HCT116 (cell line): ENCODE measurements at regions not wholly inside any gene's neighbourhood (a gene's known extent, or its start where the extent isn't known, plus 50 kb on each side); places are given as distances from the start of the nearest gene placed in this dataset.

ENCODE experiments used
- ATAC-seq: fragments of 200-7000 bp; cut with Tn5 transposase; 2 replicates; pipeline ENCODE4 v1.9.1; 2020; ENCODE audit warnings: mild to moderate bottlenecking, moderate library complexity
- BruUV-seq: library from RNA; stranded (reverse); fragments of 400-500 nt; replicated peaks from 2 replicates; lab custom pipeline; 2021; lab: Mats Ljungman, UMichigan
- CTCF ChIA-PET: fragments of 300-600 bp; sonication (Branson Sonifier 250); formaldehyde crosslinking; loops from one replicate; lab custom pipeline; 2021; ENCODE audit warnings: antibody characterized with exemption; lab: Charles Lee
- POLR2A ChIA-PET: fragments of 300-600, 350-600 bp; sonication (Branson Sonifier 250); formaldehyde crosslinking; loops from one replicate; lab custom pipeline; 2021; ENCODE audit warnings: antibody characterized with exemption; lab: Charles Lee
- RAD21 ChIA-PET, 2 experiments: fragments of 300-600 bp; sonication (Branson Sonifier 250); formaldehyde crosslinking; loops; one replicate each; lab custom pipeline; 2023; ENCODE audit warnings: low total read pairs in 2 of 2; ENCODE audit not compliant: uncharacterized antibody in 2 of 2, unreplicated experiment in 2 of 2, low non-redundant PET in 1 of 2; lab: Charles Lee
- DNase-seq: peaks from one replicate; pipeline ENCODE4 v3.0.0-alpha.2; 2010; ENCODE audit warnings: low read depth, low spot score
- H2AFZ ChIP-seq: fragments of 200-600 bp; shearing (Covaris generic), sonication (generic); 2 replicates; pipeline ENCODE4 v1.6.1; 2017; ENCODE audit warnings: low read depth, mixed run types, mixed read lengths, antibody characterized with exemption, low read length; ENCODE audit not compliant: poor library complexity, severe bottlenecking
- H3K27ac ChIP-seq: 2 replicates; pipeline ENCODE4 v1.5.1; 2012; ENCODE audit warnings: low read depth, low read length
- H3K27me3 ChIP-seq: fragments of 200-600 bp; sonication (generic); 2 replicates; pipeline ENCODE4 v1.6.1; 2016; ENCODE audit warnings: mixed run types, low read length, mixed read lengths; ENCODE audit not compliant: insufficient read depth
- H3K36me3 ChIP-seq, 2 experiments: fragments of 200-500 bp in 1 of 2; fragments of 200-600 bp in 1 of 2; sonication (Bioruptor generic) in 1 of 2; sonication (generic) in 1 of 2; 2 replicates each; pipeline versions ENCODE4 v1.5.1 to v1.6.1; 2014 to 2016; ENCODE audit warnings: low read length in 2 of 2, inconsistent platforms in 1 of 2, mixed read lengths in 1 of 2, mixed run types in 1 of 2; ENCODE audit not compliant: insufficient read depth in 2 of 2, control insufficient read depth in 1 of 2
- H3K4me1 ChIP-seq, 2 experiments: fragments of 200-600 bp in 1 of 2; sonication (generic) in 1 of 2; 2 replicates each; pipeline versions ENCODE4 v1.5.1 to v1.6.1; 2012 to 2017; ENCODE audit warnings: low read length in 2 of 2, inconsistent platforms in 1 of 2, mild to moderate bottlenecking in 1 of 2, mixed read lengths in 1 of 2, mixed run types in 1 of 2, moderate library complexity in 1 of 2; ENCODE audit not compliant: insufficient read depth in 2 of 2, control insufficient read depth in 1 of 2
- H3K4me2 ChIP-seq: fragments of 200-600 bp; sonication (generic); 2 replicates; pipeline ENCODE4 v1.6.1; 2017; ENCODE audit warnings: mixed run types, low read length, mixed read lengths
- H3K4me3 ChIP-seq, 2 experiments: fragments of 200-600 bp in 1 of 2; sonication (generic) in 1 of 2; replicated peaks in 1 of 2; 2 replicates each; pipeline ENCODE4 v1.5.1; 2011 to 2016; ENCODE audit warnings: low read length in 2 of 2, control low read depth in 1 of 2, low read depth in 1 of 2, mild to moderate bottlenecking in 1 of 2, mixed read lengths in 1 of 2, mixed run types in 1 of 2
- H3K79me2 ChIP-seq: fragments of 200-600 bp; sonication (generic); 2 replicates; pipeline ENCODE4 v1.6.1; 2017; ENCODE audit warnings: mild to moderate bottlenecking, mixed run types, low read length, moderate library complexity, mixed read lengths; ENCODE audit not compliant: insufficient read depth
- H3K9ac ChIP-seq: fragments of 200-600 bp; sonication (generic); 2 replicates; pipeline ENCODE4 v1.6.1; 2016; ENCODE audit warnings: low read length, mixed read lengths
- H3K9me2 ChIP-seq: fragments of 200-600 bp; sonication (generic), shearing (Covaris generic); 2 replicates; pipeline ENCODE4 v1.6.1; 2017; ENCODE audit warnings: mixed run types, mild to moderate bottlenecking, moderate library complexity; ENCODE audit not compliant: insufficient read depth
- H3K9me3 ChIP-seq, 2 experiments: fragments of 200-500 bp in 1 of 2; fragments of 200-600 bp in 1 of 2; sonication (Bioruptor generic) in 1 of 2; sonication (generic) in 1 of 2; 2 replicates each; pipeline ENCODE4 v1.6.1; 2014 to 2017; ENCODE audit warnings: low read length in 2 of 2, mixed read lengths in 2 of 2, inconsistent platforms in 1 of 2, low read depth in 1 of 2, mild to moderate bottlenecking in 1 of 2, mixed run types in 1 of 2, moderate library complexity in 1 of 2; ENCODE audit not compliant: control insufficient read depth in 1 of 2, insufficient read depth in 1 of 2
- H4K20me1 ChIP-seq: fragments of 200-600 bp; sonication (generic), shearing (Covaris generic); 2 replicates; pipeline ENCODE4 v1.6.1; 2017; ENCODE audit warnings: mixed run types, mild to moderate bottlenecking, moderate library complexity; ENCODE audit not compliant: insufficient read depth
- CBX3 ChIP-seq: IDR thresholded peaks from 2 replicates; pipeline ENCODE4 v1.6.1; 2012; ENCODE audit warnings: low read depth
- CEBPB ChIP-seq: IDR thresholded peaks from 2 replicates; pipeline ENCODE4 v1.6.1; 2012; ENCODE audit warnings: low read depth
- ELF1 ChIP-seq: IDR thresholded peaks from 2 replicates; pipeline ENCODE4 v1.6.1; 2012; ENCODE audit warnings: low read depth, borderline replicate concordance
- EZH2 ChIP-seq: fragments of 200-600 bp; sonication (generic); IDR thresholded peaks from 2 replicates; pipeline ENCODE4 v1.6.1; 2017; ENCODE audit warnings: antibody characterized with exemption, mixed run types
- FOSL1 ChIP-seq: IDR thresholded peaks from 2 replicates; pipeline ENCODE4 v1.6.1; 2012; ENCODE audit warnings: low read depth
- JUND ChIP-seq: IDR thresholded peaks from 2 replicates; pipeline ENCODE4 v1.6.1; 2012
- POLR2AphosphoS5 ChIP-seq: IDR thresholded peaks from 2 replicates; pipeline ENCODE4 v1.6.1; 2011; ENCODE audit warnings: mild to moderate bottlenecking, low read depth, low read length, moderate library complexity
- SIN3A ChIP-seq: IDR thresholded peaks from 2 replicates; pipeline ENCODE4 v1.6.1; 2012; ENCODE audit warnings: low read depth
- TCF7L2 ChIP-seq: IDR thresholded peaks from 2 replicates; pipeline ENCODE4 v1.7.0; 2011; ENCODE audit warnings: borderline replicate concordance, inconsistent platforms; ENCODE audit not compliant: insufficient read depth, insufficient read length; ENCODE audit errors: extremely low read depth
- ZFX ChIP-seq: fragments of 450-650 bp; IDR thresholded peaks from 2 replicates; pipeline ENCODE4 v1.6.1; 2017
- ZNF274 ChIP-seq: fragments of 200-500 bp; sonication (Bioruptor generic); IDR thresholded peaks from 2 replicates; pipeline ENCODE4 v1.6.1; 2014; ENCODE audit warnings: mild to moderate bottlenecking, low read depth, low read length, inconsistent platforms
- intact Hi-C: fragments of 100-400 bp; cut with micrococcal nuclease; formaldehyde crosslinking; loops from 2 replicates; pipeline ENCODE4 v1.10.0; 2022
- TF ChIP-seq, protein P1 (sequence below): IDR thresholded peaks from 2 replicates; pipeline ENCODE4 v1.6.1; 2012; ENCODE audit warnings: low read depth

GRCh38 chr14:61211476-61212255, 69.5 kb downstream of the TMEM30B start:
- ATAC-seq (no peak), DNase-seq (no peak)
- Histone ChIP-seq H3K27me3 (no peaks in the 10 kb centered on the region), H3K36me3 (no peaks in the 10 kb centered on the region), H2AFZ (no peak overlapping the region), H3K27ac (no peak overlapping the region), H3K9me2 (no peaks in the 10 kb centered on the region), H3K4me1 (no peaks in the 10 kb centered on the region), H3K9ac (no peak overlapping the region), H3K4me3 (no peak overlapping the region), H3K9me3 (no peaks in the 10 kb centered on the region), H3K79me2 (no peaks in the 10 kb centered on the region), H4K20me1 (no peaks in the 10 kb centered on the region), H3K4me2 (no peak overlapping the region)
- CTCF ChIA-PET = no interaction called here
- intact Hi-C loops = no loop called here
- TF ChIP-seq ZFX (no peak), FOSL1 (no peak)
- POLR2A ChIA-PET = no interaction called here
- RAD21 ChIA-PET = no interaction called here
- BruUV-seq = no TSS peak

- no peaks in the 10 kb centered on the region for H3K79me2 ChIP-seq
- ChIA-PET CTCF (no interaction called here), POLR2A (no interaction called here), RAD21 (no interaction called here)
- no peaks in the 10 kb centered on the region for H3K27me3 ChIP-seq
- no peaks in the 10 kb centered on the region for H3K9me3 ChIP-seq
- H3K9ac ChIP-seq = no peak overlapping the region
- H3K36me3 ChIP-seq = no peaks in the 10 kb centered on the region
- TF ChIP-seq TCF7L2 (no peak), SIN3A (no peak), CEBPB (no peak), ZNF274 (no peak), CBX3 (no peak), JUND (no peak), EZH2 (no peak), POLR2AphosphoS5 (no peak), ELF1 (no peak), ZFX (no peak), FOSL1 (no peak)
- TF ChIP-seq, protein P1, sequence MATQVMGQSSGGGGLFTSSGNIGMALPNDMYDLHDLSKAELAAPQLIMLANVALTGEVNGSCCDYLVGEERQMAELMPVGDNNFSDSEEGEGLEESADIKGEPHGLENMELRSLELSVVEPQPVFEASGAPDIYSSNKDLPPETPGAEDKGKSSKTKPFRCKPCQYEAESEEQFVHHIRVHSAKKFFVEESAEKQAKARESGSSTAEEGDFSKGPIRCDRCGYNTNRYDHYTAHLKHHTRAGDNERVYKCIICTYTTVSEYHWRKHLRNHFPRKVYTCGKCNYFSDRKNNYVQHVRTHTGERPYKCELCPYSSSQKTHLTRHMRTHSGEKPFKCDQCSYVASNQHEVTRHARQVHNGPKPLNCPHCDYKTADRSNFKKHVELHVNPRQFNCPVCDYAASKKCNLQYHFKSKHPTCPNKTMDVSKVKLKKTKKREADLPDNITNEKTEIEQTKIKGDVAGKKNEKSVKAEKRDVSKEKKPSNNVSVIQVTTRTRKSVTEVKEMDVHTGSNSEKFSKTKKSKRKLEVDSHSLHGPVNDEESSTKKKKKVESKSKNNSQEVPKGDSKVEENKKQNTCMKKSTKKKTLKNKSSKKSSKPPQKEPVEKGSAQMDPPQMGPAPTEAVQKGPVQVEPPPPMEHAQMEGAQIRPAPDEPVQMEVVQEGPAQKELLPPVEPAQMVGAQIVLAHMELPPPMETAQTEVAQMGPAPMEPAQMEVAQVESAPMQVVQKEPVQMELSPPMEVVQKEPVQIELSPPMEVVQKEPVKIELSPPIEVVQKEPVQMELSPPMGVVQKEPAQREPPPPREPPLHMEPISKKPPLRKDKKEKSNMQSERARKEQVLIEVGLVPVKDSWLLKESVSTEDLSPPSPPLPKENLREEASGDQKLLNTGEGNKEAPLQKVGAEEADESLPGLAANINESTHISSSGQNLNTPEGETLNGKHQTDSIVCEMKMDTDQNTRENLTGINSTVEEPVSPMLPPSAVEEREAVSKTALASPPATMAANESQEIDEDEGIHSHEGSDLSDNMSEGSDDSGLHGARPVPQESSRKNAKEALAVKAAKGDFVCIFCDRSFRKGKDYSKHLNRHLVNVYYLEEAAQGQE = no peak
- H2AFZ ChIP-seq = no peak overlapping the region
- BruUV-seq = no TSS peak
- ATAC-seq (no peak), DNase-seq (no peak)
- H4K20me1 ChIP-seq = no peaks in the 10 kb centered on the region
- no peak overlapping the region for H3K4me3 ChIP-seq
- no peaks in the 10 kb centered on the region for H3K4me1 ChIP-seq
- no peaks in the 10 kb centered on the region for H3K9me2 ChIP-seq
- intact Hi-C loops = no loop called here
- H3K27ac ChIP-seq = no peak overlapping the region
- H3K4me2 ChIP-seq = no peak overlapping the region
Observed at GRCh38 chr14:61203081-61203753, 77.9 kb downstream of the TMEM30B start.
